ENCODE measurements at regions not wholly inside any gene's neighbourhood (a gene's known extent, or its start where the extent isn't known, plus 50 kb on each side); places are given as distances from the start of the nearest gene placed in this dataset.

DNA sequence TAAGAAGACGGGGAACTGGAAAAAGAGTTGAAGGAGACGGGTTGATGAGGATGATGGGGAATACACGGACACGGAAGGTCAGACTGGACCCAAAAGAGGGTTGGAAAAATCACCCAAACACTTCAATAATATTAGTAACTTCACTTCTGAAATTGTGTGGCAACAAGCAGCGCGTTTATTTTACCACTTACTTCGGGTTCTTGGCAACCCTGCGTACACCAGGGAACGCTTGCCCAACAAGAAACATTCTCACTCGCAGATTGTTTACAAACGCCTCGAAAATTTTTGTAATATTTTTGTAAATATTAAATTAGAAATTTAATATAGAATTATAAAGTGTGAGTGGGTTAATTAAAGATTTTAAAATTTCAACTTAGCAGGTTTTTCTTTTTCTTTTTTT, 99.5 kb downstream of the CEBPB start:
- no peak for DNase-seq
- Histone ChIP-seq H4K8ac (ENCODE audit: low read depth, low read length) (no peak overlapping the region), H2AFZ (ENCODE audit: insufficient read depth, low read length, poor library complexity) (no peak overlapping the region), H3K36me3 (ENCODE audit: control insufficient read depth in 1 of 2, insufficient read depth in 2 of 2, low read length in 2 of 2) (no peaks in the 10 kb centered on the region), H3K23ac (ENCODE audit: low read length) (no peak overlapping the region), H3K4ac (ENCODE audit: low read depth, low read length) (no peak overlapping the region), H3K4me3 (ENCODE audit: low read depth, low read length) (no peak overlapping the region), H3K27ac (ENCODE audit: low read depth, low read length) (no peak overlapping the region), H2BK5ac (ENCODE audit: low read depth, low read length, poor library complexity) (no peak overlapping the region), H3K79me2 (ENCODE audit: control insufficient read depth, insufficient read depth, low read length, poor library complexity) (no peaks in the 10 kb centered on the region), H3K14ac (ENCODE audit: low read length) (no peak overlapping the region), H3K9me3 (ENCODE audit: insufficient read depth, low read depth, low read length) (peaks cover 4% of the 10 kb centered on the region), H4K91ac (ENCODE audit: low read depth, low read length) (no peak overlapping the region), H3K27me3 (ENCODE audit: insufficient read depth, low read length) (no peaks in the 10 kb centered on the region), H2BK12ac (ENCODE audit: low read length) (no peak overlapping the region), H2AK5ac (ENCODE audit: low read length) (no peak overlapping the region), H3K4me1 (ENCODE audit: control insufficient read depth in 1 of 2, insufficient read depth in 2 of 2, low read length in 2 of 2) (peaks cover 4 to 10% of the 10 kb centered on the region in 2 experiments), H2BK120ac (ENCODE audit: insufficient read depth, low read length, poor library complexity) (no peak overlapping the region), H3K4me2 (ENCODE audit: low read length) (no peak overlapping the region), H3K79me1 (ENCODE audit: low read length) (peaks cover 7% of the 10 kb centered on the region), H3K9ac (ENCODE audit: low read length) (no peak overlapping the region), H4K12ac (ENCODE audit: low read depth, low read length) (no peak overlapping the region), H3K18ac (ENCODE audit: low read length) (no peak overlapping the region)
- WGBS (ENCODE audit: extremely low coverage, insufficient coverage, insufficient read length): 100% methylated on average over 2 of the region's 12 CpGs

DNA sequence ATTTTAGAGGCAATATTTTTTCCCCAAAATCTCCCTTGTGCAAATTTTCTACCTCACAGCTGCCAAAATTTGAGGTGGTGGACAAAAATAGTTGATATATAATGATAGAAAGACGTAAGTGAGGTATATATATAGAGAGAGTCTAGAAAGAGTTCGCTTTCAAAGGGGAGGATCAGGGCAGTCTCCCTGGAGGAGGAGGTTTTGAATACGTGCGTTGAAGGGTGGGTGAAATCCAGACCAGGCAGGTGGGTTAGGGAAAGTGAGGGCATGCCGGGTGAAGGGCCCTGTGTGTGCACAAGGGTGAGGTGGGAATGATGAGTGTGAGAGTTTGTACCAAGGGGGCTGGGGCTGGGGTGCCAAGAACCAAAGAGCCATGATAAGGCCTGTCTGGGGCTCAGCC, 100.2 kb downstream of the CEBPB start:
- Histone ChIP-seq H3K27me3 (ENCODE audit: insufficient read depth, low read length) (no peaks in the 10 kb centered on the region), H2BK120ac (ENCODE audit: insufficient read depth, low read length, poor library complexity) (no peak overlapping the region), H3K23ac (ENCODE audit: low read length) (no peak overlapping the region), H3K79me2 (ENCODE audit: control insufficient read depth, insufficient read depth, low read length, poor library complexity) (no peaks in the 10 kb centered on the region), H3K79me1 (ENCODE audit: low read length) (peaks cover 5% of the 10 kb centered on the region), H4K12ac (ENCODE audit: low read depth, low read length) (no peak overlapping the region), H3K4me2 (ENCODE audit: low read length) (no peak overlapping the region), H3K18ac (ENCODE audit: low read length) (no peak overlapping the region), H3K4me3 (ENCODE audit: low read depth, low read length) (no peak overlapping the region), H3K27ac (ENCODE audit: low read depth, low read length) (no peak overlapping the region), H2AK5ac (ENCODE audit: low read length) (peak overlapping the region; percentile 6), H3K14ac (ENCODE audit: low read length) (no peak overlapping the region), H3K9ac (ENCODE audit: low read length) (no peak overlapping the region), H3K4ac (ENCODE audit: low read depth, low read length) (peak overlapping the region; percentile 18), H2BK5ac (ENCODE audit: low read depth, low read length, poor library complexity) (no peak overlapping the region), H3K4me1 (ENCODE audit: control insufficient read depth in 1 of 2, insufficient read depth in 2 of 2, low read length in 2 of 2) (peaks cover 4 to 10% of the 10 kb centered on the region in 2 experiments), H3K9me3 (ENCODE audit: insufficient read depth, low read depth, low read length) (peaks cover 4% of the 10 kb centered on the region), H2BK12ac (ENCODE audit: low read length) (peak overlapping the region; percentile 23), H2AFZ (ENCODE audit: insufficient read depth, low read length, poor library complexity) (no peak overlapping the region), H4K8ac (ENCODE audit: low read depth, low read length) (no peak overlapping the region), H3K36me3 (ENCODE audit: control insufficient read depth in 1 of 2, insufficient read depth in 2 of 2, low read length in 2 of 2) (no peaks in the 10 kb centered on the region), H4K91ac (ENCODE audit: low read depth, low read length) (no peak overlapping the region)
- WGBS (ENCODE audit: extremely low coverage, insufficient coverage, insufficient read length): 100% methylated on average over 2 of the region's 5 CpGs
- no peak for DNase-seq

DNA sequence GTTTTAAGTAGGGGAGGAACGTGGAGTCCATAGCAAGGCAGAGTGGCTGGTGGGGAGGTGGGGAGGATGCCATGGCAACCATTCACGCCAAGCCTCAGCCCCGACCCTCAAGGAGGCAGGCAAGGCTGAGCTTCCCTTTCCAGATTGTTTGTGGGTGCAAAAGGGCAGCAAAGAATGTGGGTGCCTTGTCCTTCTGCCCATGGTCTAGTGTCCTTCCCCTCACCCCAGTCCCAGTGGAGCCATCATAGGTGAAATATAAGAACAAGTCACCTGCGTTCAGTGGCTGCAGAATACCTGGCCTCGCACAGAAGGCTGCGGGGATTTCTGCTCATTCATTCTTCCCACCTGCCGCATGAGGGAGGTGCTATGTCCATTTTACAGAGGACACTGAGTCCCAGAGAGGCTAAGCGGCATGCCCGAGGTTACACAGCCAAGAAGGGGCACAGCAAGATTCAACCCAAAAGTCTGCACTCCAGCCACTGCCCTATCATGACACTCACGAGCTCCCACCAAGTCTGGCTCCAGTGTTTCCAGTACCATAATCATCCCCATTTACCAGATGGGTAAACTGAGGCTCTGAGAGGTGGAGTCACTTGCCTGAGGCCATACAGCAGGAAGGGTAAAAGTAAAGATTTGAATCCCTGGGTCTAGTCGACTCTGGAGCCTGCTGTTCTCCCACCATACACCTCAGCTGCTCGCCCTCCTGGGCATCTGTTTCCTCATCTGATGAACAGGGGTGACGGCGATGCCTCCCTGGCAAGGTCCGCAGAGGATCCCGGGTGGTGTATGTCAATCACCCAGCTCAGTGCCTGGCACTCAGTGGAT, 100.8 kb downstream of the CEBPB start:
- Histone ChIP-seq H3K4me1 (ENCODE audit: control insufficient read depth in 1 of 2, insufficient read depth in 2 of 2, low read length in 2 of 2) (peaks cover 4 to 10% of the 10 kb centered on the region in 2 experiments), H2AK5ac (ENCODE audit: low read length) (peak overlapping the region; percentile 6), H3K36me3 (ENCODE audit: control insufficient read depth in 1 of 2, insufficient read depth in 2 of 2, low read length in 2 of 2) (no peaks in the 10 kb centered on the region), H4K8ac (ENCODE audit: low read depth, low read length) (no peak overlapping the region), H3K18ac (ENCODE audit: low read length) (no peak overlapping the region), H2BK12ac (ENCODE audit: low read length) (peak overlapping the region; percentile 46), H3K4me2 (ENCODE audit: low read length) (no peak overlapping the region), H3K9me3 (ENCODE audit: insufficient read depth, low read depth, low read length) (peaks cover 4% of the 10 kb centered on the region), H3K79me1 (ENCODE audit: low read length) (peaks cover 5% of the 10 kb centered on the region), H4K12ac (ENCODE audit: low read depth, low read length) (no peak overlapping the region), H2BK5ac (ENCODE audit: low read depth, low read length, poor library complexity) (no peak overlapping the region), H4K91ac (ENCODE audit: low read depth, low read length) (no peak overlapping the region), H2BK120ac (ENCODE audit: insufficient read depth, low read length, poor library complexity) (no peak overlapping the region), H3K79me2 (ENCODE audit: control insufficient read depth, insufficient read depth, low read length, poor library complexity) (no peaks in the 10 kb centered on the region), H3K9ac (ENCODE audit: low read length) (no peak overlapping the region), H3K27me3 (ENCODE audit: insufficient read depth, low read length) (no peaks in the 10 kb centered on the region), H3K14ac (ENCODE audit: low read length) (no peak overlapping the region), H3K4ac (ENCODE audit: low read depth, low read length) (no peak overlapping the region), H3K27ac (ENCODE audit: low read depth, low read length) (no peak overlapping the region), H3K4me3 (ENCODE audit: low read depth, low read length) (no peak overlapping the region), H2AFZ (ENCODE audit: insufficient read depth, low read length, poor library complexity) (no peak overlapping the region), H3K23ac (ENCODE audit: low read length) (no peak overlapping the region)
- DNase-seq: no peak
- WGBS (ENCODE audit: extremely low coverage, insufficient coverage, insufficient read length): no CpG with 5 or more reads among the region's 16 CpGs

DNA sequence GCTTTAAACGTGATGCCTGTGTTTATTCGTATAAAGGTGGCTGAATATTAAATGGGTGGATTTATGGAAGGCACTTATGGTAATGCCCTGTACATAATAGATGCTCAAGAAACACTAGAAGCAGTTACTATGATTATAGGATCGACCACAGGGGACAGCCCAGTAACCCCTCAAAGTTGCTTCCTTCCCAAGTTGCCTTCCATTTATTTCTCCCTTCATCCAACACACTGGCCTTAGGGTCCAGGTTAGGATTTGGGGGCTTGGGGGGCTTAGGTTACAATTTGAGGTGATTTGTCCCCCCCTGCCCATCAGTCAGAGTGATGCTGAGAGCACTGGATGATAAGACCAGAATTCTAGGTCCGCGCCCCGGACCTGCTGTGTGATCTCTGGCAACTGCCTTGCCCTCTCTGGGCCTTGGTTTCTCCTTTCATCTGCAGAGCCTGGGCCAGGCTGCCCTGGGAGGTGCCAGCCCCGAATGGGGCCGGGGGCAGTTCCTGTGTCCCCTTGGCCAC, 101.5 kb downstream of the CEBPB start:
- peak overlapping the region; percentile 32 for H2AK5ac ChIP-seq (ENCODE audit: low read length)
- H3K4me2 ChIP-seq (ENCODE audit: low read length): no peak overlapping the region
- H4K12ac ChIP-seq (ENCODE audit: low read depth, low read length): no peak overlapping the region
- no peak overlapping the region for H3K4me3 ChIP-seq (ENCODE audit: low read depth, low read length)
- H3K79me1 ChIP-seq (ENCODE audit: low read length): peaks cover 5% of the 10 kb centered on the region
- no peak overlapping the region for H3K4ac ChIP-seq (ENCODE audit: low read depth, low read length)
- DNase-seq: no peak
- H3K79me2 ChIP-seq (ENCODE audit: control insufficient read depth, insufficient read depth, low read length, poor library complexity): no peaks in the 10 kb centered on the region
- no peak overlapping the region for H3K23ac ChIP-seq (ENCODE audit: low read length)
- no peak overlapping the region for H3K18ac ChIP-seq (ENCODE audit: low read length)
- H3K27ac ChIP-seq (ENCODE audit: low read depth, low read length): no peak overlapping the region
- H2AFZ ChIP-seq (ENCODE audit: insufficient read depth, low read length, poor library complexity): no peak overlapping the region
- H4K8ac ChIP-seq (ENCODE audit: low read depth, low read length): peak overlapping the region; percentile 27
- H2BK12ac ChIP-seq (ENCODE audit: low read length): peak overlapping the region; percentile 46
- no peaks in the 10 kb centered on the region for H3K36me3 ChIP-seq (ENCODE audit: control insufficient read depth in 1 of 2, insufficient read depth in 2 of 2, low read length in 2 of 2)
- no peak overlapping the region for H3K9ac ChIP-seq (ENCODE audit: low read length)
- H4K91ac ChIP-seq (ENCODE audit: low read depth, low read length): peak overlapping the region; percentile 75
- H3K14ac ChIP-seq (ENCODE audit: low read length): peak overlapping the region; percentile 41
- H2BK120ac ChIP-seq (ENCODE audit: insufficient read depth, low read length, poor library complexity): peak overlapping the region; percentile 68
- no CpG with 5 or more reads among the region's 8 CpGs for WGBS (ENCODE audit: extremely low coverage, insufficient coverage, insufficient read length)
- peaks cover 4 to 6% of the 10 kb centered on the region in 2 experiments for H3K4me1 ChIP-seq (ENCODE audit: control insufficient read depth in 1 of 2, insufficient read depth in 2 of 2, low read length in 2 of 2)
- H3K9me3 ChIP-seq (ENCODE audit: insufficient read depth, low read depth, low read length): peaks cover 4% of the 10 kb centered on the region
- no peak overlapping the region for H2BK5ac ChIP-seq (ENCODE audit: low read depth, low read length, poor library complexity)
- no peaks in the 10 kb centered on the region for H3K27me3 ChIP-seq (ENCODE audit: insufficient read depth, low read length)
